Erythroblast (primary cell): ENCODE measurements at regions not wholly inside any gene's neighbourhood (a gene's known extent, or its start where the extent isn't known, plus 50 kb on each side); places are given as distances from the start of the nearest gene placed in this dataset.

Experiments
- GATA1 ChIP-seq: IDR thresholded peaks from 2 replicates; pipeline ENCODE4 v1.6.1; 2011; ENCODE audit warnings: low read depth, mild to moderate bottlenecking, control low read depth, low read length, moderate library complexity
- POLR2A ChIP-seq: IDR thresholded peaks from 2 replicates; pipeline ENCODE4 v1.6.1; 2011; ENCODE audit warnings: mild to moderate bottlenecking, low read length

DNA sequence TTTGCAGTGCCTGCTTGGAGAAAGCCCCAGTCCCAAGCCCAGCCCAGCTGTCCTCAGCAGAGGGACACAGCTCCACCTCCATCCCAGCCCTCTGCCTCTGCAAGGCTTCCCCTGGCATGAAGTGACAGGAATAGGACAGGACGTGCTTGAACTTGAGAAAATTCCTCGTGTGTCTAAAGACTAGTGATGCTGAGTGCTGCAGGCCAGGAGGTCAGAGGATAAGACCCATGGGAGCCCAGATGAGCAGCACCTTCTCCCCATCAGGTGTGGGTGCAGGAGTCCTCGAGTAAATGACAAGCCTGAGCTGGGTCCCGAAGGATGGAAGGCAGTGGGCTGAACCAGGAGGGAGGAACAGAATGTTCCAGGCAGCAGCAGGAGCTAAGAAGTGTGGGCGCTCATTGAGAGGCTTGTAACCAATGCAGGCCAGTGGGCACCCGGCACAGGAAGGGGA lies 67.8 kb upstream of the UXS1 start:
- no peak for TF ChIP-seq POLR2A
- no peak for TF ChIP-seq GATA1
